ENCODE measurements at regions not wholly inside any gene's neighbourhood (a gene's known extent, or its start where the extent isn't known, plus 50 kb on each side); places are given as distances from the start of the nearest gene placed in this dataset.

DNA sequence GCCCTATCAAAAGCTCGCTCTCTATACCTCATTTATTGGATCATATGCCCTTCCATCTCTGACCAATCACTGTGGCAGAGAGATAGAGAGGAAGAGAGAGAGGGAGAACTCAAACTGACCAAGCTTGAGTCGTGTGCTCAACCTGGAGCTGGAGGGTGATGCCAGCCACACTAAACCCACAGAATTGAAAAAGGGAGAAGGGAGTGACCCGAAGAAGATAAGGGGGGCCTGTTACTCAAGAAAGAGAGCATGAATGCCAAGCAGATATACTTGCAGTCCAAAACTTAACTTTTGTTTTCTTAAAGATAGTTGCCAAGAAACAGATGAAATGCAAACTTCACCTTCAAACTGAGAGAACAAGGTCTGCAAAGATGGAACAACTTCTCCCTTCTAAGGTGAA, 112.7 kb downstream of the BTG1 start:
- TF ChIP-seq, protein P1, sequence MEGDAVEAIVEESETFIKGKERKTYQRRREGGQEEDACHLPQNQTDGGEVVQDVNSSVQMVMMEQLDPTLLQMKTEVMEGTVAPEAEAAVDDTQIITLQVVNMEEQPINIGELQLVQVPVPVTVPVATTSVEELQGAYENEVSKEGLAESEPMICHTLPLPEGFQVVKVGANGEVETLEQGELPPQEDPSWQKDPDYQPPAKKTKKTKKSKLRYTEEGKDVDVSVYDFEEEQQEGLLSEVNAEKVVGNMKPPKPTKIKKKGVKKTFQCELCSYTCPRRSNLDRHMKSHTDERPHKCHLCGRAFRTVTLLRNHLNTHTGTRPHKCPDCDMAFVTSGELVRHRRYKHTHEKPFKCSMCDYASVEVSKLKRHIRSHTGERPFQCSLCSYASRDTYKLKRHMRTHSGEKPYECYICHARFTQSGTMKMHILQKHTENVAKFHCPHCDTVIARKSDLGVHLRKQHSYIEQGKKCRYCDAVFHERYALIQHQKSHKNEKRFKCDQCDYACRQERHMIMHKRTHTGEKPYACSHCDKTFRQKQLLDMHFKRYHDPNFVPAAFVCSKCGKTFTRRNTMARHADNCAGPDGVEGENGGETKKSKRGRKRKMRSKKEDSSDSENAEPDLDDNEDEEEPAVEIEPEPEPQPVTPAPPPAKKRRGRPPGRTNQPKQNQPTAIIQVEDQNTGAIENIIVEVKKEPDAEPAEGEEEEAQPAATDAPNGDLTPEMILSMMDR (IDR thresholded peaks at IDR 0.05): no peak
- no peak for TF ChIP-seq POLR2A (IDR thresholded peaks at IDR 0.05)
